ENCODE measurements at regions not wholly inside any gene's neighbourhood (a gene's known extent, or its start where the extent isn't known, plus 50 kb on each side); places are given as distances from the start of the nearest gene placed in this dataset.

GRCh38 chr11:11163669-11164333 lies 189.2 kb downstream of the CSNK2A3 start:
- DNase-seq (no peak), ATAC-seq (ENCODE audit: insufficient read depth, low read depth) (no peak)
- TF ChIP-seq CTCF (IDR thresholded peaks at IDR 0.05; ENCODE audit: borderline replicate concordance, extremely low read depth, low read length, poor library complexity, severe bottlenecking) (no peak), EZH2 (IDR thresholded peaks at IDR 0.05; ENCODE audit: borderline replicate concordance, low read depth, low read length, severe bottlenecking) (no peak)
- Histone ChIP-seq H3K9ac (ENCODE audit: low read depth, low read length) (no peak overlapping the region), H3K27ac (ENCODE audit: low read length) (no peak overlapping the region), H3K36me3 (ENCODE audit: insufficient read depth, low read length) (no peaks in the 10 kb centered on the region), H3K4me3 (ENCODE audit: low read depth in 1 of 2, low read length in 2 of 2) (no peak overlapping the region), H4K20me1 (ENCODE audit: insufficient read depth, low read length) (no peaks in the 10 kb centered on the region), H3K4me2 (ENCODE audit: insufficient read depth, low read length) (no peak overlapping the region), H2AFZ (ENCODE audit: low read depth, low read length) (no peak overlapping the region), H3K79me2 (ENCODE audit: insufficient read depth, low read length) (no peaks in the 10 kb centered on the region), H3K27me3 (ENCODE audit: insufficient read depth, low read length, poor library complexity) (peaks cover 24% of the 10 kb centered on the region), H3K4me1 (ENCODE audit: insufficient read depth, low read length) (no peaks in the 10 kb centered on the region), H3K9me3 (ENCODE audit: insufficient read depth, low read length, severe bottlenecking) (no peaks in the 10 kb centered on the region)

- Histone ChIP-seq H3K27me3 (ENCODE audit: insufficient read depth, low read length, poor library complexity) (peaks cover 24% of the 10 kb centered on the region), H3K9me3 (ENCODE audit: insufficient read depth, low read length, severe bottlenecking) (no peaks in the 10 kb centered on the region)
- no peak for ATAC-seq (ENCODE audit: insufficient read depth, low read depth)
Measured at GRCh38 chr11:11163236-11163635, 189.8 kb downstream of the CSNK2A3 start.

GRCh38 chr11:11157185-11157584 lies 195.9 kb downstream of the CSNK2A3 start:
- H3K4me3 ChIP-seq (ENCODE audit: low read depth in 1 of 2, low read length in 2 of 2), result no peak overlapping the region
- H3K27ac ChIP-seq (ENCODE audit: low read length), result no peak overlapping the region
- peaks cover 6% of the 10 kb centered on the region for H3K27me3 ChIP-seq (ENCODE audit: insufficient read depth, low read length, poor library complexity)
- no peak overlapping the region for H3K4me2 ChIP-seq (ENCODE audit: insufficient read depth, low read length)
- TF ChIP-seq CTCF (IDR thresholded peaks at IDR 0.05; ENCODE audit: borderline replicate concordance, extremely low read depth, low read length, poor library complexity, severe bottlenecking), result peak; percentile 59
- TF ChIP-seq EZH2 (IDR thresholded peaks at IDR 0.05; ENCODE audit: borderline replicate concordance, low read depth, low read length, severe bottlenecking), result no peak
- H4K20me1 ChIP-seq (ENCODE audit: insufficient read depth, low read length), result no peaks in the 10 kb centered on the region
- no peaks in the 10 kb centered on the region for H3K9me3 ChIP-seq (ENCODE audit: insufficient read depth, low read length, severe bottlenecking)
- no peaks in the 10 kb centered on the region for H3K79me2 ChIP-seq (ENCODE audit: insufficient read depth, low read length)
- H3K36me3 ChIP-seq (ENCODE audit: insufficient read depth, low read length), result no peaks in the 10 kb centered on the region
- H3K9ac ChIP-seq (ENCODE audit: low read depth, low read length), result no peak overlapping the region
- no peaks in the 10 kb centered on the region for H3K4me1 ChIP-seq (ENCODE audit: insufficient read depth, low read length)
- no peak overlapping the region for H2AFZ ChIP-seq (ENCODE audit: low read depth, low read length)
- ATAC-seq (ENCODE audit: insufficient read depth, low read depth) (peak; percentile 58; the same call in 1 of the 3 replicates), DNase-seq (peak; percentile 31)

More at GRCh38 chr11:11163236-11163635, 189.8 kb downstream of the CSNK2A3 start:
- no peak for DNase-seq
- Histone ChIP-seq H2AFZ (ENCODE audit: low read depth, low read length) (no peak overlapping the region), H3K4me1 (ENCODE audit: insufficient read depth, low read length) (no peaks in the 10 kb centered on the region), H3K9ac (ENCODE audit: low read depth, low read length) (no peak overlapping the region), H3K4me2 (ENCODE audit: insufficient read depth, low read length) (no peak overlapping the region), H4K20me1 (ENCODE audit: insufficient read depth, low read length) (no peaks in the 10 kb centered on the region), H3K79me2 (ENCODE audit: insufficient read depth, low read length) (no peaks in the 10 kb centered on the region), H3K36me3 (ENCODE audit: insufficient read depth, low read length) (no peaks in the 10 kb centered on the region), H3K27ac (ENCODE audit: low read length) (no peak overlapping the region), H3K4me3 (ENCODE audit: low read depth in 1 of 2, low read length in 2 of 2) (no peak overlapping the region)
- TF ChIP-seq EZH2 (IDR thresholded peaks at IDR 0.05; ENCODE audit: borderline replicate concordance, low read depth, low read length, severe bottlenecking) (no peak), CTCF (IDR thresholded peaks at IDR 0.05; ENCODE audit: borderline replicate concordance, extremely low read depth, low read length, poor library complexity, severe bottlenecking) (no peak)

Data from DND-41 (cell line).